ENCODE measurements at regions not wholly inside any gene's neighbourhood (a gene's known extent, or its start where the extent isn't known, plus 50 kb on each side); places are given as distances from the start of the nearest gene placed in this dataset.
A peak's percentile ranks its signal among the peaks of the same experiment; 100 is the strongest.

DNA sequence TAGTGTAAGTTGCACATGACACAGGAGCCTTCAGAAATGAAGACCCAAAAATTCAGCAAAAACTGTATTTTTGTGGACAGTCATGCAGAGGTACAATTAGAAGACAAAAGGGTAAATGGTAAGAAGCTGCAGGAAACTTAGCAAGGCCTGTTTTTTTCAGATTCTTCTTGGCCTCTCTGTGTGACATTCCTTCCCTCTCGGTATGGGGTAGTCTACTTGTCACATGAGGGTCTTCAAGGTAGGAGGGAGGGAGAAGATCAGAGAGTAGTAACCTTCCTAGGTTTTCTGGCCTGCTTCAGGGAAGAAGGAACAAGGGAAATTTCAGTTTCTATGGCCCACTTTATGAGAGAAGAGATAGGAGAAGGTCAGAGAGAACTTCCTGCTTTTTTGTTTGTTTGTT is 230.4 kb upstream of the PPP1R2C start:
- no peak for DNase-seq (ENCODE audit: low spot score)

DNA sequence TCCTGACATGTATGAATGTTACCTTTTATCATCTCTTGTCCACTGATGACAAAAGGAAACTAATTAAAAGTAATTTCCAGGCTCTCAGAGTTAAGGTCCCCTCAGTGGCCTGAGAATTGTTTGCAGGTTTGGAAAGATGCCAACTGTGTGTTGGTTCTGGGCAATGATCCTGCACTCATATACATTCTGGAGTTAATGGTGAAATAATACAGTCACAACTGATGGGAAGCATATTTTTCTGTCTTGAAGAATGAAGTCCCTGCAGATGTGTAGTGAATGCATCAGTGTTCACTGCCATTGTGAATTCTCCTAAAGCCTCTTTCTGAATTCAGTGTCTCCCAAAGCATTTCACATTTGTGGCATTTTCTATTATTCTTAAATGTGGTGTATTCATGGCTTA is 238.1 kb upstream of the PPP1R2C start:
- no peak for DNase-seq (ENCODE audit: low spot score)

GRCh38 chrX:43018031-43018430 is 240.1 kb upstream of the PPP1R2C start:
- no peak for DNase-seq (ENCODE audit: low spot score)

DNA sequence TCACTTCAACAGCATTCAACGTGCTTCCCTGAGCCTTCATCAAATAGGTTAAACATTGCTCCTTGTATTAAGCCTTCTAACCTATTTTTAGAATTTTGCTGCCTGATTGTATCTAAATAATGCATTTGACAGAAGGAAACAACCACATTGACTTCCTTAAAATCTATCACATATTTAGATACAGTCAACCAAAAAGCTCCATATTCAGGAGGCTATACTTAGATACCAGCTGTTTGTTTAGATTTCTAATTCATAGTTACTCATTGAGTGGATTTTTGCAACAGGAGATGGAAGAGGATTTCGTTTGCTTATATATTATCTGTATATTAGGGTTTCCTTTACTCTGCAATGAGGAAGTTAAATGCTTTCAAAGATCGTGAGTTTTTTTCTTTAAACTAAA is 241.1 kb upstream of the PPP1R2C start:
- DNase-seq (ENCODE audit: low spot score) = no peak

- DNase-seq (ENCODE audit: low spot score) = no peak
Measured at GRCh38 chrX:43025806-43026315, 247.9 kb upstream of the PPP1R2C start.

DNA sequence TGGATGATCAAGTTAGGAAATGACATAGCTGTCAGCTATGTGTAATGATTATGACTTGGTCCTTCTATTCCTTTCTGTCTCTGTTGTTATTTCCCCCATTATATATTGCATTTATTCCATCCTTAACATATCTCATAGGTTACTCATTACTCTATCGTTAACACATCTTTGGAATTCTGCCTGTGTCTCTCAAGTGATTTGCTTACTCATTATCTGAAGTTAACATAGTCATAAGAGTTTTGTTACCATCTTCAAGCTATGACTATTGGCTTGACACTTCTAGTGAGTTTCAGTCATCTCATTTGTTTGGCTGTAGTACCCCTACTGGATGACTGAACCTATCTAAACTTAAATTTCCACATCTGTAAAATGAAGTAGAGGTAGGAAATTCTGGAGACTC is 286.1 kb upstream of the PPP1R2C start:
- no peak for DNase-seq (ENCODE audit: low spot score)

DNA sequence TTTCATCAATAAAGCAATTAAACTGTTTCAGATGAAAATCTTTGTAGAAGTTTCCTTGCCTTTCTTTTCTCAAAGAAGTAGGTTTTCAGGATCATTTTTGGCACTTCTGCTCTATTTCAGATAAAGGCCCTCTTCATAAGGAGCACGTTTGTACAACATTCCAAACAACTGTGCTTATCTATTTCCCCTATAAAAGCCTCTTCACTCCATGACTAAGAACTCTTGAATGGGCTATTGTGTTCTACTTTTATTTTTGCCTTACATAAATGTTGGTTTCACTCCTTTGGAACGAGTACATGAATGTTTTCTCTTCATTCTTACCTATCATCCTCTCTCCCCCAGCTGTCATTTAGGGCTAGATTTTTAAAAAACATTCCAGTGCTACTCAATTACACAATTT is 288.0 kb upstream of the PPP1R2C start:
- DNase-seq (ENCODE audit: low spot score) = no peak

DNA sequence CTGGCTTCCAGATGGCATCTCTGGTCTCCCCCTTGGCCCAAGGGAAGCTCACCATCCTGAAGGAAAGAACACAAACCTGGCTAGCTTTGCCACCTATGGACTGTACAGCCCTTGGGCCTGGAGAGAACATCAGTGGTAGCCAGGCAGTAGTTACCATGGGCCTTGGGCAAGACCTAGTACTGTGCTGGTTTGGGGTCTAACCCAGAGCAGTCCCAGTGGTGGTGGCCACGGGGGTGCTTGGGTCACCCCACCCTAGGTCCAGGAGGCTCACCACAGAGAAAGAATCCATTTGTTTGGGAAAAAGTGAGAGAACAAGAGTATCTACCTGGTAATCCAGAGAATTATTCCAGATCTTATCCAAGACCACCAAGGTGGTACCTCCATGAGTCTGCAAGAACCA is 290.7 kb upstream of the PPP1R2C start:
- no peak for DNase-seq (ENCODE audit: low spot score)

- no peak for DNase-seq (ENCODE audit: low spot score)
Measured at GRCh38 chrX:43083016-43083415, 305.1 kb upstream of the PPP1R2C start.

- DNase-seq (ENCODE audit: low spot score) = no peak
Measured at GRCh38 chrX:43087830-43088229, 309.9 kb upstream of the PPP1R2C start.

GRCh38 chrX:43096830-43097229 is 318.9 kb upstream of the PPP1R2C start:
- no peak for DNase-seq (ENCODE audit: low spot score)

DNA sequence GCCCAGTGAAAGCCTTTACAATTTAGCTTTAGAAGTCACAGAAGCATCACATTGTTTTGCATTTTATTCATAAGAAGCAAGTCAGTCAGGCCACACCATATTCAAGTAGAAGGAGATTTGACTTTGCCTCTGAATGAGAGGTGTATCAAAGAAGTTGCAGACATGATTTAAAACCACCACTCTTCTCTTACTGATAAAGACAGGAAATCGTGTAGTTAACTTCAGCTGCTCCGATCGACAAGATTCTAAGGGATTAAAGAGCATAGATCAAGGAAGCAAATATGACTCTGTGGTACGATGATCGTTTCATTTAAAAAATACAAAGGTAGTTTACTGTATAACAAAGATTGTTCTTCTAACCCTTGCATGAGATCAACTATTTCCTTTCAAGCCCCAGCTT is 328.0 kb upstream of the PPP1R2C start:
- DNase-seq (ENCODE audit: low spot score) = no peak

DNA sequence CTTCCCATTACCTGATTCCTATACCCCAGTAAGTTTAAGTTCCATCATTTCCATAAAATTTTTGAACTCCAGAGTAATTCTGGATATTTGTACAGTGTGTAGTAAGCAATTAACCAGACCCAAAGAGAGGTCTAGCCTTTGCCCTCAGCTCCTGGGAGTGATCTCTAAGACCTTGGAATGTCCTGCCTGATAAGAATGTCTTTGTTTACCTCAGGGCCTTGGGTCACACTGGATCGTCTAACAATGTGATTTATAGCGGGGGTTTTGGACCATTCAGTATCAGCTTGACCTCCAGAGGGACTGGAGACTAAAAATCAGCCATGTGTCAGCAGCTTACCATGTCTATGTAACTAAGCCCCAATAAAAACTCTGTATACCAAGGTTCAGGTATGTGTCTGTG is 330.9 kb upstream of the PPP1R2C start:
- DNase-seq (ENCODE audit: low spot score) = no peak

DNA sequence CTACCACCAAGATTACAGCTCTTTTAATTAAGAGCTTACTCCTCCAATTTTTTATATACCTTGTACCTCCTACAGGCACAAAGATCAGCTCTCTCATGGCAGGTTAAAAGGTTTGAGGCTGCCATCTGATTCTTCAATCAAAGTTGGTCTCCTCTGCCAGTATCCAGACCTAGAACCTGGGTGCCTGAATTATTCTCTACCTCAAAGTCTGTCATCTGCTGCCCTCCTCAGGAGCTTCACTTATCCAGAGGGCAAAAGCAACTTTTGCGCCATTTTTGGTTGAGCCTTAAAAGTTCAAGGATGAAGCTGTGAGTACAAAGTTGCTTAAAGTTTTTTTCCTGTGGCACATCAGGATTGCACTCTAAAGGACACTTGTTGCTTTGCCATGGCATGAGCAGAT is 343.7 kb upstream of the PPP1R2C start:
- no peak for DNase-seq (ENCODE audit: low spot score)

DNA sequence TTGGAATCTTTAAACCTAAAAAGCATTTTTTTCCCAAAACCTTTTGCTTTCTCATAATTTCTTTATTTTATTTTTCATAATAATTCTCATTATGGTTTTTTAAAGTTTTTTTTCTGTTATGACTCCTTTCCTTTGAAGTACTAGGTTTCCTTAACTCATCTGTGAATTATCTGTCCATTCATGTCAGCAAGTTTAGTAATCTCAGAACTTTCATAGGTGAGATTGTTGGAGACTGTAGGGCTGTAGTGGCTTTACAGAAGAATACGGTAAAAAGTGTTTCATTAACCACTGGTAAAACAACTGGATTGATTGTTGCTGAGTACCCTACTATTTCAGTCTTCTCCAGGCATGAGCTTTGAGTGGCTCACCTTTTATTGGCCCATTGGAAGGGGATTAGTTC is 361.7 kb upstream of the PPP1R2C start:
- DNase-seq (ENCODE audit: low spot score) = no peak

- no peak for DNase-seq (ENCODE audit: low spot score)
Measured at GRCh38 chrX:43140582-43140981, 362.6 kb upstream of the PPP1R2C start.

DNA sequence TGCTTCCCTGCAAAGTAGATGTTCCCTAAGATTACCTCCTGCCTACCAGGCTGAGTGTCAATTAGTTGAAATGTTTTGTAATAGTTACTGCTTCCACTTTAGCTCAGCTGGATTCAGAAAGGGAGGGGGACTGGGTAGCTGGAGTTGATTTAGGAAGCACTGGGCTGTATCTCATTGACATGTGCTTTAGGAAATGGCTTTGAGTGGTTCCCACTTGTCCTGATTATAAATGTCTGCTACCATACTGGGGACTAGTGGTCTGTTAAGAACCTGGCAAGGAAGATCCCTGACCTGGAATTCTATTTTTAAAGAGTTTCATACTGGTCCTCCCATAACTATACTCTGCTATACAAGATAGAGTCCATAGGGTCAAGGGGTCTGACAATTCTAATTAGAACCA is 363.9 kb upstream of the PPP1R2C start:
- DNase-seq (ENCODE audit: low spot score) = peak; percentile 29

GRCh38 chrX:43148305-43148704 is 370.3 kb upstream of the PPP1R2C start:
- no peak for DNase-seq (ENCODE audit: low spot score)

- no peak for DNase-seq (ENCODE audit: low spot score)
Measured at GRCh38 chrX:43165343-43165920, 387.5 kb upstream of the PPP1R2C start.

DNA sequence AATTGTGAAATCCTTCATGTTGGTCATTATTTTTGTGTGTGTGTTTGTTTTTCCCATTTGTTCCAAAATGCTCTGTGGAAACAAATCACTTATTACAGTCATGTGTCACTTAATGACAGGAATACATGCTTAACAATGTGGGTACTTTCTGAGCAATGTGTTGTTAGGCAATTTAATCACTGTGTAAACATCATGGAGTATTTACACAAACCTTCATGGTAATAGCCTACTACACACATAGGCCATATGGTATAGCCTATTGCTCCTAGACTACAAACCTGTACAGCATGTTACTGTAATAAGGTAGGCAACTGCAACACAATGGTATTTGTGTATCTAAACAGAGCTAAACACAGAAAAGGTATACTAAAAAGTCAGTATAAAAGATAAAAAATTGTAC is 388.9 kb upstream of the PPP1R2C start:
- no peak for DNase-seq (ENCODE audit: low spot score)

DNA sequence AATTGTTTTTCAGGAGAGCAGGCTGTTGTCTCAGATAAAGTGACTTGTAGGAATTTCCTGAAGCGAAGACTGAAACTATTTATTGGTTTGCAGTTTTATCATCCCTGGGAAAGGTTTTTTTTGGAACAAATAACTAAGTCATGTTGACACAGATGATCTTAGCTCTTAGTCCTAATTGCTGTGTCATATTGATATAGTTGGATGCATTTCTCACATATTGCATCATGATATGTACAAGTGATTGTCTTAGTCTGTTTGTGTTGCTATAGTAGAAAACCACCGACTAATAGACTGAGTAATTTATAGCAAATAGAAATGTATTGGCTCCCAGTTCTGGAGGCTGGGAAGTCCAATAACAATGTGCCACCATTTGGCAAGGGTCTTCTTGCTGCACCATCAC is 397.5 kb upstream of the PPP1R2C start:
- no peak for DNase-seq (ENCODE audit: low spot score)

- DNase-seq (ENCODE audit: low spot score) = no peak
Measured at GRCh38 chrX:43176686-43177085, 398.7 kb upstream of the PPP1R2C start.

DNA sequence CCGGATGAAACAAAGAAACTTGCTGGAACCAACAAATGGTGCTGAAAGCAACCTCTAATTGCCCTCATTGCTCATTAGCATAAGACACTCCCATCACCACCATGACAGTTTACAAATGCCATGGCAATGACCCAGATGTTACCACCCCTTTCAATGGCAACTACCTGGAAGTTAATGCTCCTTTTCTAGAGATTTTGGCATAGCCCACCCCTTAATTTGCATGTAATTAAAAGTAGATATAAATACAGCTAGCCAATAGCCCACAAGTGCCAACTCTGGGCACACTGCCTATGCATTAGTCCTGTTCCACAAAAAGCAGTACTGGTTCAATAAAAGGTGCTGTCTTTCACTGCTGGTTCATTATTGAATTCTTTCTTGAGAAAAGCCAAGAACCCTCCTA is 410.3 kb upstream of the PPP1R2C start:
- DNase-seq (ENCODE audit: low spot score) = no peak

- no peak for DNase-seq (ENCODE audit: low spot score)
Measured at GRCh38 chrX:43211570-43211969, 433.6 kb upstream of the PPP1R2C start.

All from SK-N-DZ (cell line).